Right lobe of liver (tissue), 4 donors: ENCODE measurements at regions not wholly inside any gene's neighbourhood (a gene's known extent, or its start where the extent isn't known, plus 50 kb on each side); places are given as distances from the start of the nearest gene placed in this dataset.

Experiments
- POLR2A ChIP-seq: fragments of 450-650 bp; IDR thresholded peaks from one replicate; pipeline ENCODE4 v1.6.1; 2017; ENCODE audit warnings: antibody characterized with exemption, mild to moderate bottlenecking
- TF ChIP-seq, protein P1 (sequence below), 4 donors: fragments of 200-600 bp in 3 of 4; fragments of 450-650 bp in 1 of 4; IDR thresholded peaks; one replicate each; pipeline versions ENCODE4 v1.5.1 to v1.8.0; 2016 to 2022; ENCODE audit warnings: antibody characterized with exemption in 4 of 4, mild to moderate bottlenecking in 2 of 4
- donor health status: DM: no; HTN: no; CAD: no.
- donor health status: DM: no; HTN: no; CAD: no.
- donor health status: DM: no; HTN: yes; CAD: no.

DNA sequence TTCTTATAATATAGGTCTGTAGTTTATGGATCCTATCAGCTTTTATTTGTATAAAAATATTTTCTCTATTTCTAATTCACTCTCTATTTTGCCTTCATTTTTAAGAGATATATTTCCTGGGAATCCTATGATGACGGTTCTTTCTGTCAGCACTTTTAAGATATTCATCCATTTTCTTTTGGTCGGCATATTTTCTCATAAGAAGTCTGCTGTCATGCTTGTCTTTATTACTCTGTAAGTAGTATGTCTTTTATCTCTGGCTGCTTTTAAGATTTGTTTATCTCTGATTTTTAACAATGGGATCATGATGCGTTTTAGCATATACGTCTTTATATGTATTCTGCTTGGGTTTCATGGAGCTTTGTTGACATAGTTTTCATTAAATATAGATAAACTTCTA, 175.5 kb downstream of the SNX19 start:
- TF ChIP-seq, protein P1, sequence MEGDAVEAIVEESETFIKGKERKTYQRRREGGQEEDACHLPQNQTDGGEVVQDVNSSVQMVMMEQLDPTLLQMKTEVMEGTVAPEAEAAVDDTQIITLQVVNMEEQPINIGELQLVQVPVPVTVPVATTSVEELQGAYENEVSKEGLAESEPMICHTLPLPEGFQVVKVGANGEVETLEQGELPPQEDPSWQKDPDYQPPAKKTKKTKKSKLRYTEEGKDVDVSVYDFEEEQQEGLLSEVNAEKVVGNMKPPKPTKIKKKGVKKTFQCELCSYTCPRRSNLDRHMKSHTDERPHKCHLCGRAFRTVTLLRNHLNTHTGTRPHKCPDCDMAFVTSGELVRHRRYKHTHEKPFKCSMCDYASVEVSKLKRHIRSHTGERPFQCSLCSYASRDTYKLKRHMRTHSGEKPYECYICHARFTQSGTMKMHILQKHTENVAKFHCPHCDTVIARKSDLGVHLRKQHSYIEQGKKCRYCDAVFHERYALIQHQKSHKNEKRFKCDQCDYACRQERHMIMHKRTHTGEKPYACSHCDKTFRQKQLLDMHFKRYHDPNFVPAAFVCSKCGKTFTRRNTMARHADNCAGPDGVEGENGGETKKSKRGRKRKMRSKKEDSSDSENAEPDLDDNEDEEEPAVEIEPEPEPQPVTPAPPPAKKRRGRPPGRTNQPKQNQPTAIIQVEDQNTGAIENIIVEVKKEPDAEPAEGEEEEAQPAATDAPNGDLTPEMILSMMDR (IDR thresholded peaks at IDR 0.05): no peak
- no peak for TF ChIP-seq POLR2A
